Duodenal mucosa (tissue), 2 donors: ENCODE measurements at regions not wholly inside any gene's neighbourhood (a gene's known extent, or its start where the extent isn't known, plus 50 kb on each side); places are given as distances from the start of the nearest gene placed in this dataset.

Experiments
- H3K27ac ChIP-seq: one replicate; pipeline ENCODE4 v1.7.0; 2013; ENCODE audit warnings: low read depth, low read length
- H3K27me3 ChIP-seq, 2 donors: one replicate each; pipeline ENCODE4 v1.7.0; 2013; ENCODE audit warnings: low read length in 2 of 2, control low read depth in 1 of 2; ENCODE audit not compliant: insufficient read depth in 2 of 2, control insufficient read depth in 1 of 2
- H3K36me3 ChIP-seq, 2 donors: one replicate each; pipeline ENCODE4 v1.7.0; 2013; ENCODE audit warnings: low read length in 2 of 2, control low read depth in 1 of 2; ENCODE audit not compliant: insufficient read depth in 2 of 2, control insufficient read depth in 1 of 2
- H3K4me1 ChIP-seq, 2 donors: one replicate each; pipeline ENCODE4 v1.7.0; 2013; ENCODE audit warnings: low read length in 2 of 2, control low read depth in 1 of 2; ENCODE audit not compliant: insufficient read depth in 2 of 2, control insufficient read depth in 1 of 2
- H3K4me3 ChIP-seq, 2 donors: one replicate each; pipeline ENCODE4 v1.7.0; 2013; ENCODE audit warnings: low read length in 2 of 2, low read depth in 1 of 2
- H3K9ac ChIP-seq, 2 donors: one replicate each; pipeline ENCODE4 v1.7.0; 2013; ENCODE audit warnings: low read length in 2 of 2, low read depth in 1 of 2
- H3K9me3 ChIP-seq, 2 donors: one replicate each; pipeline ENCODE4 v1.7.0; 2013; ENCODE audit warnings: low read length in 2 of 2, control low read depth in 1 of 2; ENCODE audit not compliant: control insufficient read depth in 1 of 2

- H3K9ac ChIP-seq = no peak overlapping the region
- no peak overlapping the region for H3K27ac ChIP-seq
- no peak overlapping the region for H3K4me3 ChIP-seq
- H3K4me1 ChIP-seq = peaks cover 25 to 32% of the 10 kb centered on the region in 2 donors
- H3K27me3 ChIP-seq = no peaks in the 10 kb centered on the region
- no peaks in the 10 kb centered on the region for H3K9me3 ChIP-seq
- no peaks in the 10 kb centered on the region for H3K36me3 ChIP-seq
Measured at GRCh38 chrX:68997911-68998310, 167.3 kb downstream of the PJA1 start.

GRCh38 chrX:68997511-68997910 is 167.7 kb downstream of the PJA1 start:
- no peaks in the 10 kb centered on the region for H3K27me3 ChIP-seq
- H3K27ac ChIP-seq = no peak overlapping the region
- no peaks in the 10 kb centered on the region for H3K9me3 ChIP-seq
- no peak overlapping the region for H3K4me3 ChIP-seq
- no peaks in the 10 kb centered on the region for H3K36me3 ChIP-seq
- no peak overlapping the region for H3K9ac ChIP-seq
- H3K4me1 ChIP-seq = peaks cover 25 to 34% of the 10 kb centered on the region in 2 donors

GRCh38 chrX:68995780-68996551 is 167.1 kb downstream of the EFNB1 start:
- H3K27me3 ChIP-seq = no peaks in the 10 kb centered on the region
- H3K27ac ChIP-seq = peak overlapping the region; percentile 66
- H3K9me3 ChIP-seq = no peaks in the 10 kb centered on the region
- peak overlapping the region; percentile 19 to 36 for H3K4me3 ChIP-seq
- peak overlapping the region; percentile 18 to 27 for H3K9ac ChIP-seq
- H3K36me3 ChIP-seq = no peaks in the 10 kb centered on the region
- H3K4me1 ChIP-seq = peaks cover 25 to 34% of the 10 kb centered on the region in 2 donors

- Histone ChIP-seq H3K36me3 (no peaks in the 10 kb centered on the region), H3K4me3 (no peak overlapping the region), H3K9ac (no peak overlapping the region), H3K27me3 (no peaks in the 10 kb centered on the region), H3K27ac (peak overlapping the region; percentile 62), H3K4me1 (peaks cover 25 to 34% of the 10 kb centered on the region in 2 donors), H3K9me3 (no peaks in the 10 kb centered on the region)
Measured at GRCh38 chrX:68995386-68995779, 166.6 kb downstream of the EFNB1 start.

GRCh38 chrX:68994891-68995255 is 166.1 kb downstream of the EFNB1 start:
- Histone ChIP-seq H3K27me3 (no peaks in the 10 kb centered on the region), H3K27ac (no peak overlapping the region), H3K9ac (no peak overlapping the region), H3K9me3 (no peaks in the 10 kb centered on the region), H3K4me3 (no peak overlapping the region), H3K36me3 (no peaks in the 10 kb centered on the region), H3K4me1 (peaks cover 25 to 34% of the 10 kb centered on the region in 2 donors)

GRCh38 chrX:68994135-68994890 is 165.5 kb downstream of the EFNB1 start:
- no peak overlapping the region for H3K27ac ChIP-seq
- H3K9me3 ChIP-seq = no peaks in the 10 kb centered on the region
- H3K36me3 ChIP-seq = no peaks in the 10 kb centered on the region
- H3K4me3 ChIP-seq = no peak overlapping the region
- no peaks in the 10 kb centered on the region for H3K27me3 ChIP-seq
- H3K4me1 ChIP-seq = peaks cover 25 to 34% of the 10 kb centered on the region in 2 donors
- no peak overlapping the region for H3K9ac ChIP-seq

GRCh38 chrX:68992821-68993397 is 164.1 kb downstream of the EFNB1 start:
- H3K27me3 ChIP-seq = no peaks in the 10 kb centered on the region
- H3K9me3 ChIP-seq = no peaks in the 10 kb centered on the region
- H3K4me3 ChIP-seq = no peak overlapping the region
- H3K4me1 ChIP-seq = peaks cover 25 to 34% of the 10 kb centered on the region in 2 donors
- H3K27ac ChIP-seq = no peak overlapping the region
- no peak overlapping the region for H3K9ac ChIP-seq
- H3K36me3 ChIP-seq = no peaks in the 10 kb centered on the region

GRCh38 chrX:68991691-68992345 is 163.0 kb downstream of the EFNB1 start:
- peaks cover 25 to 34% of the 10 kb centered on the region in 2 donors for H3K4me1 ChIP-seq
- H3K9ac ChIP-seq = no peak overlapping the region
- H3K27me3 ChIP-seq = no peaks in the 10 kb centered on the region
- H3K9me3 ChIP-seq = no peaks in the 10 kb centered on the region
- H3K4me3 ChIP-seq = no peak overlapping the region
- no peaks in the 10 kb centered on the region for H3K36me3 ChIP-seq
- no peak overlapping the region for H3K27ac ChIP-seq

- no peak overlapping the region for H3K4me3 ChIP-seq
- H3K27me3 ChIP-seq = no peaks in the 10 kb centered on the region
- H3K4me1 ChIP-seq = peaks cover 18 to 27% of the 10 kb centered on the region in 2 donors
- H3K9me3 ChIP-seq = no peaks in the 10 kb centered on the region
- no peak overlapping the region for H3K9ac ChIP-seq
- H3K27ac ChIP-seq = no peak overlapping the region
- H3K36me3 ChIP-seq = no peaks in the 10 kb centered on the region
Measured at GRCh38 chrX:68990948-68991347, 162.1 kb downstream of the EFNB1 start.
